Loucy (cell line): ENCODE measurements at regions not wholly inside any gene's neighbourhood (a gene's known extent, or its start where the extent isn't known, plus 50 kb on each side); places are given as distances from the start of the nearest gene placed in this dataset.

Source experiments
- H2AFZ ChIP-seq: fragments of 200-600 bp; sonication (generic); 2 replicates; pipeline ENCODE4 v1.6.0; 2016; ENCODE audit warnings: antibody characterized with exemption, mild to moderate bottlenecking, low read length, moderate library complexity
- H3F3A ChIP-seq: fragments of 200-600 bp; 2 replicates; pipeline ENCODE4 v1.6.0; 2016; ENCODE audit warnings: antibody characterized with exemption, low read depth, mild to moderate bottlenecking
- H3K27me3 ChIP-seq: fragments of 200-600 bp; sonication (generic); 2 replicates; pipeline ENCODE4 v1.6.1; 2014; ENCODE audit warnings: low read length, mild to moderate bottlenecking; ENCODE audit not compliant: insufficient read depth, poor library complexity, severe bottlenecking
- H3K36me3 ChIP-seq: fragments of 200-600 bp; sonication (generic); 2 replicates; pipeline ENCODE4 v1.6.1; 2016; ENCODE audit warnings: low read length; ENCODE audit not compliant: insufficient read depth
- H3K4me1 ChIP-seq: fragments of 200-600 bp; sonication (generic); 2 replicates; pipeline ENCODE4 v1.5.1; 2014; ENCODE audit warnings: low read length, mild to moderate bottlenecking; ENCODE audit not compliant: insufficient read depth, poor library complexity, severe bottlenecking
- H3K4me2 ChIP-seq: fragments of 200-600 bp; sonication (generic); 2 replicates; pipeline ENCODE4 v1.6.0; 2014; ENCODE audit warnings: antibody characterized with exemption, low read length, low read depth, mild to moderate bottlenecking; ENCODE audit not compliant: poor library complexity, severe bottlenecking
- H3K4me3 ChIP-seq: fragments of 200-600 bp; sonication (generic); 2 replicates; pipeline ENCODE4 v1.5.1; 2014; ENCODE audit warnings: low read length, mild to moderate bottlenecking, mixed read lengths; ENCODE audit not compliant: poor library complexity, severe bottlenecking
- H3K79me2 ChIP-seq: fragments of 200-600 bp; sonication (generic); 2 replicates; pipeline ENCODE4 v1.6.1; 2014; ENCODE audit warnings: low read length; ENCODE audit not compliant: insufficient read depth
- H3K9ac ChIP-seq: fragments of 200-600 bp; sonication (generic); 2 replicates; pipeline ENCODE4 v1.6.0; 2014; ENCODE audit warnings: mild to moderate bottlenecking, low read depth, low read length, moderate library complexity; ENCODE audit not compliant: poor library complexity, severe bottlenecking
- H3K9me2 ChIP-seq: fragments of 200-600 bp; sonication (generic); replicated peaks from 2 replicates; pipeline ENCODE4 v1.6.1; 2016; ENCODE audit warnings: low read depth, low read length, mixed read lengths
- H3K9me3 ChIP-seq: fragments of 200-600 bp; sonication (generic); 2 replicates; pipeline ENCODE4 v1.6.1; 2014; ENCODE audit warnings: mild to moderate bottlenecking, antibody characterized with exemption, low read length, low read depth; ENCODE audit not compliant: insufficient read depth
- H4K20me1 ChIP-seq: fragments of 200-600 bp; sonication (generic); 2 replicates; pipeline ENCODE4 v1.6.0; 2014; ENCODE audit warnings: antibody characterized with exemption, low read length, mild to moderate bottlenecking; ENCODE audit not compliant: insufficient read depth, poor library complexity, severe bottlenecking
- CTCF ChIP-seq: fragments of 200-600 bp; sonication (generic); conservative IDR thresholded peaks from 2 replicates; pipeline ENCODE4 v1.5.1; 2014; ENCODE audit warnings: mild to moderate bottlenecking, antibody characterized with exemption, low read length
- EZH2phosphoT487 ChIP-seq: fragments of 200-600 bp; IDR thresholded peaks from 2 replicates; pipeline ENCODE4 v1.6.1; 2018; ENCODE audit warnings: antibody characterized with exemption, mild to moderate bottlenecking, moderate library complexity, borderline replicate concordance

- no peaks in the 10 kb centered on the region for H3F3A ChIP-seq
- no peaks in the 10 kb centered on the region for H3K79me2 ChIP-seq
- H3K4me1 ChIP-seq: no peaks in the 10 kb centered on the region
- no peak overlapping the region for H3K9ac ChIP-seq
- H3K27me3 ChIP-seq: no peaks in the 10 kb centered on the region
- no peaks in the 10 kb centered on the region for H3K36me3 ChIP-seq
- no peak overlapping the region for H3K4me2 ChIP-seq
- no peaks in the 10 kb centered on the region for H4K20me1 ChIP-seq
- TF ChIP-seq CTCF: no peak
- no peak for TF ChIP-seq EZH2phosphoT487
- H2AFZ ChIP-seq: no peak overlapping the region
- H3K9me3 ChIP-seq: no peaks in the 10 kb centered on the region
- H3K9me2 ChIP-seq: no peaks in the 10 kb centered on the region
- H3K4me3 ChIP-seq: no peak overlapping the region
Measured at GRCh38 chr18:40404284-40404683, 1550.8 kb upstream of the PIK3C3 start.

GRCh38 chr18:40402052-40402451 lies 1553.0 kb upstream of the PIK3C3 start:
- Histone ChIP-seq H3K27me3 (no peaks in the 10 kb centered on the region), H4K20me1 (no peaks in the 10 kb centered on the region), H3K36me3 (no peaks in the 10 kb centered on the region), H3K9me3 (no peaks in the 10 kb centered on the region), H2AFZ (no peak overlapping the region), H3K4me3 (no peak overlapping the region), H3K79me2 (no peaks in the 10 kb centered on the region), H3K4me1 (no peaks in the 10 kb centered on the region), H3K9me2 (no peaks in the 10 kb centered on the region), H3K4me2 (no peak overlapping the region), H3F3A (no peaks in the 10 kb centered on the region), H3K9ac (no peak overlapping the region)
- TF ChIP-seq EZH2phosphoT487 (no peak), CTCF (no peak)

GRCh38 chr18:40388121-40388520 lies 1566.9 kb upstream of the PIK3C3 start:
- TF ChIP-seq CTCF (no peak), EZH2phosphoT487 (no peak)
- Histone ChIP-seq H3K36me3 (no peaks in the 10 kb centered on the region), H2AFZ (no peak overlapping the region), H3K9me2 (no peaks in the 10 kb centered on the region), H3K79me2 (no peaks in the 10 kb centered on the region), H3K4me3 (no peak overlapping the region), H3K4me1 (no peaks in the 10 kb centered on the region), H3K9ac (no peak overlapping the region), H3K4me2 (no peak overlapping the region), H3K9me3 (no peaks in the 10 kb centered on the region), H4K20me1 (no peaks in the 10 kb centered on the region), H3F3A (no peaks in the 10 kb centered on the region), H3K27me3 (no peaks in the 10 kb centered on the region)
